ENCODE measurements at regions not wholly inside any gene's neighbourhood (a gene's known extent, or its start where the extent isn't known, plus 50 kb on each side); places are given as distances from the start of the nearest gene placed in this dataset.

- Histone ChIP-seq H3K27ac (ENCODE audit: low read depth, low read length) (no peak overlapping the region), H3K4me3 (ENCODE audit: low read depth in 1 of 2, low read length in 2 of 2) (no peak overlapping the region), H3K4me1 (ENCODE audit: insufficient read depth, low read length) (no peaks in the 10 kb centered on the region), H3K27me3 (ENCODE audit: control insufficient read depth in 1 of 2, insufficient read depth in 2 of 2, low read length in 2 of 2) (no peaks in the 10 kb centered on the region), H3K9me3 (ENCODE audit: low read length) (no peaks in the 10 kb centered on the region), H3K9ac (ENCODE audit: low read length) (no peak overlapping the region), H3K36me3 (ENCODE audit: insufficient read depth, low read length) (no peaks in the 10 kb centered on the region)
These were observed 130.6 kb downstream of the ATP23 start for GRCh38 chr12:58071994-58072393.

DNA sequence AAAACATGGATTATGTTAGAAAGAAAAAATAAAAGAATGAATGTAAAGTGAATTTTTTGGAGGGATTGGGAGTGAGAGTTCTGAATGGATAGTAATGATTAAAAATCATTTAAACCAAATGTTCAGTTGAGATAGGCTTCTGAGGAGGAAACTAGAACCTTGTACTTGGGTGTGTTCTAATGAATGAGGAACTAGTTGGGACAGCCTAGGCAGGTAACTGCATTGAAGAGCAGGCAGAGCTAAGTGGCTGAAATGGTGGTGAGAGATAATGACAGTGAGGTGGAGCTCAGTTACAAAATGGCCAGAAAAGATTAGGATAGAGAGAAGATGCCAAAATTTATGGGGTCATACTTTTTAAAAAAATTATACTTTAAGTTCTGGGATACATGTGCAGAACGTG is 132.9 kb downstream of the ATP23 start:
- no peaks in the 10 kb centered on the region for H3K9me3 ChIP-seq (ENCODE audit: low read length)
- H3K4me1 ChIP-seq (ENCODE audit: insufficient read depth, low read length) = no peaks in the 10 kb centered on the region
- H3K9ac ChIP-seq (ENCODE audit: low read length) = no peak overlapping the region
- no peaks in the 10 kb centered on the region for H3K27me3 ChIP-seq (ENCODE audit: control insufficient read depth in 1 of 2, insufficient read depth in 2 of 2, low read length in 2 of 2)
- H3K27ac ChIP-seq (ENCODE audit: low read depth, low read length) = no peak overlapping the region
- H3K36me3 ChIP-seq (ENCODE audit: insufficient read depth, low read length) = no peaks in the 10 kb centered on the region
- no peak overlapping the region for H3K4me3 ChIP-seq (ENCODE audit: low read depth in 1 of 2, low read length in 2 of 2)

- Histone ChIP-seq H3K36me3 (ENCODE audit: insufficient read depth, low read length) (no peaks in the 10 kb centered on the region), H3K4me1 (ENCODE audit: insufficient read depth, low read length) (no peaks in the 10 kb centered on the region), H3K4me3 (ENCODE audit: low read depth in 1 of 2, low read length in 2 of 2) (no peak overlapping the region), H3K9ac (ENCODE audit: low read length) (no peak overlapping the region), H3K9me3 (ENCODE audit: low read length) (no peaks in the 10 kb centered on the region), H3K27me3 (ENCODE audit: control insufficient read depth in 1 of 2, insufficient read depth in 2 of 2, low read length in 2 of 2) (no peaks in the 10 kb centered on the region), H3K27ac (ENCODE audit: low read depth, low read length) (no peak overlapping the region)
These were observed 138.4 kb downstream of the ATP23 start for GRCh38 chr12:58079806-58080205.

DNA sequence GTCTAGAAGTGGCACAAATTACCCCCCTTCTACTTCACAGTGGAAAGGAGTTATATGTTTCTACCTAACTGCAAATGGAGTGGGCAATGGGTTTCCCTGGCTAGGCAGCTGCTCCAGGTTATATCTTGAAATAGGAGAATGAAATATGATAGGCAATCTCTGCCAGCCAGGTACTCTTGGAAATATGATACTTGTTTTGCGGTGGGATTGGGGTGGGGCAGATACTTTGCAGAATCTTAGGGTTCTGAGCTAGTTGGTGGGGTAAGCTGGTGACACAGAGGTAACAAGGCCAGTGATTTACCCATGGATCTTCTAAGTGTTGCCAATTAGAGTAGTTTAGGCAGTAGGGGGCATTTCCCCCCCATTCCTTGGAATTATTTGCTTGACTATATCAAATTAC is 140.1 kb downstream of the ATP23 start:
- H3K27me3 ChIP-seq (ENCODE audit: control insufficient read depth in 1 of 2, insufficient read depth in 2 of 2, low read length in 2 of 2) = no peaks in the 10 kb centered on the region
- no peak overlapping the region for H3K4me3 ChIP-seq (ENCODE audit: low read depth in 1 of 2, low read length in 2 of 2)
- no peaks in the 10 kb centered on the region for H3K9me3 ChIP-seq (ENCODE audit: low read length)
- H3K9ac ChIP-seq (ENCODE audit: low read length) = no peak overlapping the region
- no peaks in the 10 kb centered on the region for H3K4me1 ChIP-seq (ENCODE audit: insufficient read depth, low read length)
- H3K36me3 ChIP-seq (ENCODE audit: insufficient read depth, low read length) = no peaks in the 10 kb centered on the region
- no peak overlapping the region for H3K27ac ChIP-seq (ENCODE audit: low read depth, low read length)

- Histone ChIP-seq H3K27ac (ENCODE audit: low read depth, low read length) (no peak overlapping the region), H3K27me3 (ENCODE audit: control insufficient read depth in 1 of 2, insufficient read depth in 2 of 2, low read length in 2 of 2) (no peaks in the 10 kb centered on the region), H3K9me3 (ENCODE audit: low read length) (no peaks in the 10 kb centered on the region), H3K4me1 (ENCODE audit: insufficient read depth, low read length) (no peaks in the 10 kb centered on the region), H3K4me3 (ENCODE audit: low read depth in 1 of 2, low read length in 2 of 2) (no peak overlapping the region), H3K36me3 (ENCODE audit: insufficient read depth, low read length) (no peaks in the 10 kb centered on the region), H3K9ac (ENCODE audit: low read length) (no peak overlapping the region)
These were observed 141.6 kb downstream of the ATP23 start for GRCh38 chr12:58082996-58083395.

- no peak overlapping the region for H3K27ac ChIP-seq (ENCODE audit: low read depth, low read length)
- no peaks in the 10 kb centered on the region for H3K36me3 ChIP-seq (ENCODE audit: insufficient read depth, low read length)
- no peaks in the 10 kb centered on the region for H3K27me3 ChIP-seq (ENCODE audit: control insufficient read depth in 1 of 2, insufficient read depth in 2 of 2, low read length in 2 of 2)
- H3K4me3 ChIP-seq (ENCODE audit: low read depth in 1 of 2, low read length in 2 of 2) = no peak overlapping the region
- no peak overlapping the region for H3K9ac ChIP-seq (ENCODE audit: low read length)
- no peaks in the 10 kb centered on the region for H3K9me3 ChIP-seq (ENCODE audit: low read length)
- H3K4me1 ChIP-seq (ENCODE audit: insufficient read depth, low read length) = no peaks in the 10 kb centered on the region
These were observed 144.6 kb downstream of the ATP23 start for GRCh38 chr12:58086006-58086405.

- H3K9ac ChIP-seq (ENCODE audit: low read length) = no peak overlapping the region
- H3K27me3 ChIP-seq (ENCODE audit: control insufficient read depth in 1 of 2, insufficient read depth in 2 of 2, low read length in 2 of 2) = no peaks in the 10 kb centered on the region
- H3K4me1 ChIP-seq (ENCODE audit: insufficient read depth, low read length) = no peaks in the 10 kb centered on the region
- no peak overlapping the region for H3K4me3 ChIP-seq (ENCODE audit: low read depth in 1 of 2, low read length in 2 of 2)
- H3K27ac ChIP-seq (ENCODE audit: low read depth, low read length) = no peak overlapping the region
- no peaks in the 10 kb centered on the region for H3K9me3 ChIP-seq (ENCODE audit: low read length)
- no peaks in the 10 kb centered on the region for H3K36me3 ChIP-seq (ENCODE audit: insufficient read depth, low read length)
These were observed 145.6 kb downstream of the ATP23 start for GRCh38 chr12:58086930-58087329.

- Histone ChIP-seq H3K4me1 (ENCODE audit: insufficient read depth, low read length) (no peaks in the 10 kb centered on the region), H3K9me3 (ENCODE audit: low read length) (no peaks in the 10 kb centered on the region), H3K27ac (ENCODE audit: low read depth, low read length) (no peak overlapping the region), H3K4me3 (ENCODE audit: low read depth in 1 of 2, low read length in 2 of 2) (no peak overlapping the region), H3K27me3 (ENCODE audit: control insufficient read depth in 1 of 2, insufficient read depth in 2 of 2, low read length in 2 of 2) (no peaks in the 10 kb centered on the region), H3K9ac (ENCODE audit: low read length) (no peak overlapping the region), H3K36me3 (ENCODE audit: insufficient read depth, low read length) (no peaks in the 10 kb centered on the region)
These were observed 146.2 kb downstream of the ATP23 start for GRCh38 chr12:58087423-58088127.

- H3K4me1 ChIP-seq (ENCODE audit: insufficient read depth, low read length) = no peaks in the 10 kb centered on the region
- no peaks in the 10 kb centered on the region for H3K9me3 ChIP-seq (ENCODE audit: low read length)
- H3K27ac ChIP-seq (ENCODE audit: low read depth, low read length) = no peak overlapping the region
- H3K27me3 ChIP-seq (ENCODE audit: control insufficient read depth in 1 of 2, insufficient read depth in 2 of 2, low read length in 2 of 2) = no peaks in the 10 kb centered on the region
- no peak overlapping the region for H3K9ac ChIP-seq (ENCODE audit: low read length)
- no peaks in the 10 kb centered on the region for H3K36me3 ChIP-seq (ENCODE audit: insufficient read depth, low read length)
- H3K4me3 ChIP-seq (ENCODE audit: low read depth in 1 of 2, low read length in 2 of 2) = no peak overlapping the region
These were observed 148.2 kb downstream of the ATP23 start for GRCh38 chr12:58089588-58089987.

DNA sequence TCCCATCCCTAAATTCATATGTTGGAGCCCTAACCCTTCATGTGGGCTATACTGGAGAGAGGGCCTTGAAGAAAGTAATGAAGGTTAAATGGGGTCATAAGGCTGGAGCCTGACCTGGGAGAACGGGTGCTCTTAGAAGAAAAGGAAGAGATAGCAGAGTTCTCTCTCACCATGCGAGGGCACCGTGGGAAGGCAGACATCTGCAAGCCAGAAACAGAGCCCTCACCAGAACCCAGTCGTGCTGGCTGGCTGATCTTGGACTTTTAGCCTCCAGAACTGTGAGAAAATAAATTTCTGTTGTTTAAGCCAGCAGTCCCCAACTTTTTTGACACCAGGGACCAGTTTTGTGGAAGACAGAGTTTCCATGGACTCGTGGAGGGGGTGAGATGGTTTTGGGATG is 149.3 kb downstream of the ATP23 start:
- Histone ChIP-seq H3K27me3 (ENCODE audit: control insufficient read depth in 1 of 2, insufficient read depth in 2 of 2, low read length in 2 of 2) (no peaks in the 10 kb centered on the region), H3K9ac (ENCODE audit: low read length) (no peak overlapping the region), H3K27ac (ENCODE audit: low read depth, low read length) (no peak overlapping the region), H3K9me3 (ENCODE audit: low read length) (no peaks in the 10 kb centered on the region), H3K4me3 (ENCODE audit: low read depth in 1 of 2, low read length in 2 of 2) (no peak overlapping the region), H3K36me3 (ENCODE audit: insufficient read depth, low read length) (no peaks in the 10 kb centered on the region), H3K4me1 (ENCODE audit: insufficient read depth, low read length) (no peaks in the 10 kb centered on the region)

DNA sequence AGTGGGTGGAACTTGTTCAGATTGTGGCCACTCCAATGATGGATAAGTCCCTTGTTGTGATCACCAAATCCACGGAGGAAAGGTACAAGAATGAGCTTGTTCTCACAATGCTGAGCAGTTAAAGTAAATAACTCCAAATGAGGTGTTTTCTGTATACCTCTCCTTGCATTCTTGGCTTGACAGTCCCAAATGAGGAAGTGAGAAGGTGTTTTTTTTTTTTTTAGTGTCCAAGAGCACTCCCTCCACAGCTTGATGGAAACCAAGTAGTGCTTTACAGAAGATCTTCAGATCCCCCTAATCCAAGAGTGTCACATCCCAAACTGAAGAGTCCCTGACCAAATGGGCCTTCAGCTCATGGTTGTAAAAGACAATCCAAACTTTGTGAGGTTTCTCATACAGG is 153.6 kb downstream of the ATP23 start:
- H3K4me1 ChIP-seq (ENCODE audit: insufficient read depth, low read length) = no peaks in the 10 kb centered on the region
- H3K4me3 ChIP-seq (ENCODE audit: low read depth in 1 of 2, low read length in 2 of 2) = no peak overlapping the region
- H3K27me3 ChIP-seq (ENCODE audit: control insufficient read depth in 1 of 2, insufficient read depth in 2 of 2, low read length in 2 of 2) = no peaks in the 10 kb centered on the region

GRCh38 chr12:58097741-58098140 is 156.4 kb downstream of the ATP23 start:
- no peaks in the 10 kb centered on the region for H3K4me1 ChIP-seq (ENCODE audit: insufficient read depth, low read length)

More for the DNA sequence above, 153.6 kb downstream of the ATP23 start:
- Histone ChIP-seq H3K9me3 (ENCODE audit: low read length) (no peaks in the 10 kb centered on the region), H3K27ac (ENCODE audit: low read depth, low read length) (no peak overlapping the region), H3K36me3 (ENCODE audit: insufficient read depth, low read length) (no peaks in the 10 kb centered on the region), H3K9ac (ENCODE audit: low read length) (no peak overlapping the region)

More at GRCh38 chr12:58097741-58098140, 156.4 kb downstream of the ATP23 start:
- Histone ChIP-seq H3K27me3 (ENCODE audit: control insufficient read depth in 1 of 2, insufficient read depth in 2 of 2, low read length in 2 of 2) (no peaks in the 10 kb centered on the region), H3K36me3 (ENCODE audit: insufficient read depth, low read length) (no peaks in the 10 kb centered on the region), H3K4me3 (ENCODE audit: low read depth in 1 of 2, low read length in 2 of 2) (no peak overlapping the region), H3K9me3 (ENCODE audit: low read length) (peaks cover 7% of the 10 kb centered on the region), H3K9ac (ENCODE audit: low read length) (no peak overlapping the region), H3K27ac (ENCODE audit: low read depth, low read length) (no peak overlapping the region)
